Amniotic epithelial cell (primary cell): ENCODE measurements at regions not wholly inside any gene's neighbourhood (a gene's known extent, or its start where the extent isn't known, plus 50 kb on each side); places are given as distances from the start of the nearest gene placed in this dataset.
"Not testable (repeated sequence)": the region's sequence is repeated elsewhere in the genome, so short reads cannot be mapped to it uniquely, and the experiment has no call there.

ENCODE experiments used
- DNase-seq: peaks from one replicate; pipeline ENCODE4 v3.0.0-alpha.2; 2010; ENCODE audit warnings: low read depth

DNA sequence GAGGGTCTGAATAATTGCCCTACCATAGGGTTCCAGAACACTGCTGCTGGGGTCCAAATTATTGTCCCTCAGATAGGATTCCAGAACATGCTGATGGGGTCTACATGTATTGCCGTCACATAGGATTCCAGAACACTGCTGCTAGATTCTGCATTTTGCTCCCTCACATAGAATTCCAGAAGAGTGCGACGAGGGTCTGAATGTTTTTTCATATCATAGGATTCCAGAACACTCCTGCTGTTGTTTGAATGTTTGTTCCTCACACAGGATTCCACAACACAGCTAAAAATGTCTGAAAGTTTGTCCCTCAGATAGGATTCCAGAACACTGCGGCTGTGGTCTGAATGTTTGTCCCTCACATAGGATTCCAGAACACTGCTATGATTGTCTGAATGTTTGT lies 198.1 kb downstream of the FOXD4L6 start:
- not testable (repeated sequence) for DNase-seq

DNA sequence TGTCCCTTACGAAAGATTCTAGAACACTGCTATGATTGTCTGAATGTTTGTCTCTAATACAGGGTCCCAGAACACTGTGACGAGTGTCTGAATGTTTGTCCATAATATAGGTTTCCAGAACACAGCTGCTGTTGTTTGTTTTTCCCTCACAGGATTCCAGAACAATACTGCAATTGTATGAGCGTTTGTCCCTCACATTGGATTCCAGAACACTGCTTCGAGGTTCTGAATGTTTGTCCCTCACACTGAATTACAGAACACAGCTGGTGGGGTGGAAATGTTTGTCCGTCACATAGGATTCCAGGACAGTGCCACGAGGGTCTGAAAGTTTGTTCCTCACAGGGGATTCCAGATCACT lies 199.0 kb downstream of the FOXD4L6 start:
- not testable (repeated sequence) for DNase-seq

DNA sequence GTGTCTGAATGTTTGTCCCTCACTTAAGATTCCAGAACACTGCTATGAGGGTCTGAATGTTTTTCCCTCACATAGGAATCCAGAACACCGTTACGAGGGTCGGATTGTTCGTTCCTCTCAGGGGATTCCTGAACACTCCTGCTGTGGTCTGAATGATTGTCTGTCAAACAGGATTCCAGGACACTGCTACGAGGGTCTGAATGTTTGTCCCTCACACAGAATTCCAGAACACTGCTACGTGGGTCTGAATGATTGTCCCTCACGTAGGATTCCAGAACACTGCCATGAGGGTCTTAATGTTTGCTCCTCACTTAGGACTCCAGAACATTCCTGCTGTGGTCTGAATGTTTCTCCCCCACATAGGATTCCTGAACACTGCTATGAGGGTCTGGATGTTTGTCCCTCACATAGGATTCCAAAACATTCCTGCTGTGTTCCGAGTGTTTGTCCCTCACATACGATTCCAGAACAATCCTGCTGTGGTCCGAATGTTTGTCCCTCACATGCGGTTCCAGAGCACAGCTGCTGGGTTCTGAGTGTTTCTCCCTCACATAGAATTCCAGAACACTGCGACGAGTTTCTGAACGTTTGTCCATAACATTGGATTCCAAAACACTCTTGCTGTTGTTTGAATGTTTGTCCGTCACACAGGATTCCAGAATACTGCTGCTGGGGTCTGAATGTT lies 199.5 kb downstream of the FOXD4L6 start:
- DNase-seq: no peak

DNA sequence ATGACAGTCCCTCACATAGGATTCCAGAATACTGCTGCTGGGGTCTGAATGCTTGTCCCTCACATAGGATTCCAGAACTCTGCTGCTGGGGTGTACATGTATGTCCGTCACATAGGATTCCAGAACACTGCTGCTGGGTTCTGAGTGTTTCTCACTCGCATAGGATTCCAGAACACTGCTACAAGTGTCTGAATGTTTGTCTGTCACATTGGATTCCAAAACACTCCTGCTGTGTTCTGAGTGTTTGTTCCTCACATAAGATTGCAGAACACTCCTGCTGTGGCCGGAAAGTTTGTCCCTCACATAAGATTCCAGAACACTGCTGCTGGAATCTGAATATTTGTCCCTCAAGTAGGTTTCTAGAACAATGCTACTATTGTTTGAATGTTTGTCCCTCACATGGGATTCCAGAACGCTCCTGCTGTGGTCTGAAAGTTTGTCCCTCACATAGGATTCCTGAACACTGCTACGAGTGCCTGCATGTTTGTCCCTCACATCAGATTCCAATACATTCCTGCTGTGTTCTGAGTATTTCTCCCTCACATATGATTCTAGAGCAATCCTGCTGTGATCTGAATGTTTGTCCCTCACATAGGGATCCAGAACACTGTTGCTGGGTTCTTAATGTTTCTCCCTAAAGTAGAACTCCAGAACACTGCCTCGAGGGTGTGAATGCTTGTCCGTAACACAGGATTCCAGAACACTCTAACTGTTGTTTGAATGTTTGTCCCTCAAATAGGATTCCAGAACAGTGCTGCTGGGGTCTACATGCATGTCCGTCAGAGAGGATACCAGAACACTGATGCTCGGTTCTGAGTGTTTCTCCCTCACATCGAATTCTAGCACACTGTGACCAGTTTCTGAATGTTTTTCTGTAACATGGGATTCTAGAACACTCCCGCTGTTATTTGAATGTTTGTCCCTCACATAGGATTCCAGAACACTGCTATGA lies 200.4 kb downstream of the FOXD4L6 start:
- DNase-seq: no peak

DNA sequence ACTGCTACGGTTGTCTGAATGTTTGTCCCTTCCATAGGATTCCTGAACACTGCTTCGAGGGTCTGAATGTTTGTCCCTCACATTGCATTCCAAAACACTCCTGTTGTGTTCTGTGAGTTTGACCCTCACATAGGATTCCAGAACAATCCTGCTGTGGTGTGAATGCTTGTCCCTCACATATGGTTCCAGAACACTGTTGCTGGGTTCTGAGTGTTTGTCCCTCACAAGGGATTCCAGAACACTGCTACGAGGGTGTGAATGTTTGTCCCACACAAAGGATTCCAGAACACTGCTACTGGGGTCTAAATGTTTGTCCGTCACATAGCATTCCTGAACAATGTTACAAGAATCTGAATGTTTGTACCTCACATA lies 201.2 kb downstream of the FOXD4L6 start:
- DNase-seq: no peak

DNA sequence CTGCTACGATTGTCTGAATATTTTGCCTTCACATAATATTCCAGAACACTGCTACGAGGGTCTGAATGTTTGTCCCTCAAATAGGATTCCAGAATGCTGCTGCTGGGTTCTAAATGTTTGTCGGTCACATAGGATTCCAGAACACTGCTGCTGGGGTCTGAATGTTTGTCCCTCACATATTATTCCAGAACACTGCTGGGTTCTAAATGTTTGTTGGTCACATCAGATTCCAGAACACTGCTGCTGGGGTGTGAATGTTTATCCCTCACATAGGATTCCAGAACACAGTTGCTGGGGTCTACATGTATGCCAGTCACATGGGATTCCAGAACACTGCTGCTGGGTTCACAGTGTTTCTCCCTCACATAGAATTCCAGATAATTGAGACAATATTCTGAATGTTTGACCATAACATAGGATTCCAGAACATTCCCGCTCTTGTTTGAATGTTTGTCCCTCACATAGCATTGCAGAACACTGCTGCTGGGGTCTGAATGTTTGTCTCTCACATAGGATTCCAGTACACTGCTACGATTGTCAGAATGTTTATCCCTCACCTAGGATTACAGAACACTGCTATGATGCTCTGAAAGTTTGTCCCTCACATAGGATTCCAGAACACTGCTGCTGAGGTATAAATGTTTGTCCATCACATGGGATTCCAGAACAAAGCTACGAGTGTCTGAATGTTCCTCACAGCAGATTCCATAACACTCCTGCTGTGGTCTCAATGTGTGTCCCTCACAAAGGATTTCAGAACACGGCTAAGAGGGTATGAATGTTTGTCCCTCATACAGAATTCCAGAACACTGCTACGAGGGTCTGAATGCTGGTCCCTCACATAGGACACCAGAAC lies 201.8 kb downstream of the FOXD4L6 start:
- DNase-seq: no peak

DNA sequence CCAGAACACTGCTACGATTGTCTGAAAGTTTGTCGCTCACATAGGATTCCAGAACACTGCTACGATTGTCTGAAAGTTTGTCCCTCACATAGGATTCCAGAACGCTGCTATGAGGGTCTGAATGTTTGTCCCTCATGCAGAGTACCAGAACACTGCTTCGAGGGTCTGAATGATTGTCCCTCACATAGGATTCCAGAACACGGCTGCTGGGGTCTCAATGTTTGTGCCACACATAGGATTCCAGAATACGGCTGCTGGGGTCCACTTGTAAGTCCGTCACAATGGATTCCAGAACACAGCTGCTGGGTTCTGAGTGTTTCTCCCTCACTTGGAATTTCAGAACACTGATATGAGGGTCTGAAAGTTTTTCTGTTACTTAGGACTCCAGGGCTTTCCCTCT lies 203.3 kb downstream of the FOXD4L6 start:
- DNase-seq: no peak

DNA sequence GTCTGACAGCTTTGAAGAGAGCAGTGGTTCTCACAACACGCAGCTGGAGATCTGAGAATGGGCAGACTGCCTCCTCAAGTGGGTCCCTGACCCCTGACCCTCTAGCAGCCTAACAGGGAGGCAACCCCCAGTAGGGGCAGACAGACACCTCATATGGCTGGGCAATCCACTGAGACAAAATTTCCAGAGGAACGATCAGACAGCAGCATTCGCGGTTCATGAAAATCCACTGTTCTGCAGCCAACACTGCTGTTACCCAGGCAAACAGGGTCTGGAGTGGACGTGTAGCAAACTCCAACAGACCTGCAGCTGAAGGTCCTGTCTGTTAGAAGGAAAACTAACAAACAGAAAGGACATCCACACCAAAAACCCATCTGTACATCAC lies 212.1 kb downstream of the FOXD4L6 start:
- not testable (repeated sequence) for DNase-seq

DNA sequence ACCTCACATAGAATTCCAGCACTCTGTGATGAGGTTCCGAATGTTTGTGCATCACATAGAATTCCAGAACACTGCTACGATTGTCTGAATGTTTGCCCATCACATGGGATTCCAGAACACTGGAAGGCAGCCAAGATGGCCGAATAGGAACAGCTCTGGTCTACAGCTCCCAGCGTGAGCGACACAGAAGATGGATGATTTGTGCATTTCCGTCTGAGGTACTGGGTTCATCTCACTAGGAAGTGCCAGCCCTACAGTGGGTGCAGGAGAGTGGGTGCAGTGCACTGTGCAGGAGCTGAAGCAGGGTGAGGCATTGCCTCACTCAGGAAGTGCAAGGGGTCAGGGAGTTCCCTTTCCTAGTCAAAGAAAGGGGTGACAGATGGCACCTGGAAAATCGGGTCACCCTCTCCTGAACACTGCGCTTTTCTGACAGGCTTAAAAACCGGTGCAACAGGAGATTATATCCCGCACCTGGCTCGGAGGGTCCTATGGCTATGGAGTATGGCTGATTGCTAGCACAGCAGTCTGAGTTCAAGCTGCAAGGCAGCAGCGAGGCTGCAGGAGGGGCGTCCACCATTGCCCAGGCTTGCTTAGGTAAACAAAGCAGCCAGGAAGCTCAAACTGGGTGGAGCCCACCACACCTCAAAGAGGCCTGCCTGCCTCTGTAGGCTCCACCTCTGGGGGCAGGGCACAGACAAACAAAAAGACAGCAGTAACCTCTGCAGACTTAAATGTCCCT lies 212.7 kb downstream of the FOXD4L6 start:
- not testable (repeated sequence) for DNase-seq

DNA sequence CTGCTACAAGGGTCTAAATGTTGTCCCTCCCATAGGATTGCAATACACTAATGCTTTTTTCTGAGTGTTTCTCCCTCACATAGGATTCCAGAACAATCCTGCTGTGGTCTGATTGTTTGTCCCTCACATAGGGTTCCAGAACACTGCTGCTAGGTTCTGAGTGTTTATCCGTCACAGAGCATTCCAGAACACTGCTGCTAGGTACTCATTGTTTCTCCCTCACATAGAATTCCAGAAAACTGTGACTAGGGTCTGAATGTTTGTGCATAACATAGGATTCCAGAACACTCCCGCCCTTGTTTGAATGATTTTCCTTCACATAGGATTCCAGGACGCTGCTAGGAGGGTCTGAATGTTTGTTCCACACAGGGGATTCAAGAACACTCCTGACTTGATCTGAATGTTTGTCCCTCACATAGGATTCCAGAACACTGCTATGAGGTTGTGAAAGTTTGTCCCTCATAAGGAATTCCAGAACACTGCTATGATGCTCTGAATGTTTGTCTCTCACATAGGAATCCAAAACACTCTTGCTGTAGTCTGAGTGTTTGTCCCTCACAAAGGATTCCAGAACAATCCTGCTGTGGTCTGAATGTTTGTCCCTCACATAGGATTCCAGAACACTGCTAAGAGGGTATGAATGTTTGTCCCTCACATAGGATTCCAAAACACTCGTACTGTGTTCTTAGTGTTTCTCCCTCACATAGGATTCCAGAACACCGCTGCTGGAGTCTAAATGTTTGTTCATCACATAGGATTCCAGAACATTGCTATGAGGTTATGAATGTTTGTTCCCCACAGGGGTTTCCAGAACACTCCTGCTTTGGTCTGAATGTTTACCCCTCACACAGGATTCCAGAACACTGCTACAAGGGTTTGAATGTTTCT lies 213.5 kb downstream of the FOXD4L6 start:
- no peak for DNase-seq

DNA sequence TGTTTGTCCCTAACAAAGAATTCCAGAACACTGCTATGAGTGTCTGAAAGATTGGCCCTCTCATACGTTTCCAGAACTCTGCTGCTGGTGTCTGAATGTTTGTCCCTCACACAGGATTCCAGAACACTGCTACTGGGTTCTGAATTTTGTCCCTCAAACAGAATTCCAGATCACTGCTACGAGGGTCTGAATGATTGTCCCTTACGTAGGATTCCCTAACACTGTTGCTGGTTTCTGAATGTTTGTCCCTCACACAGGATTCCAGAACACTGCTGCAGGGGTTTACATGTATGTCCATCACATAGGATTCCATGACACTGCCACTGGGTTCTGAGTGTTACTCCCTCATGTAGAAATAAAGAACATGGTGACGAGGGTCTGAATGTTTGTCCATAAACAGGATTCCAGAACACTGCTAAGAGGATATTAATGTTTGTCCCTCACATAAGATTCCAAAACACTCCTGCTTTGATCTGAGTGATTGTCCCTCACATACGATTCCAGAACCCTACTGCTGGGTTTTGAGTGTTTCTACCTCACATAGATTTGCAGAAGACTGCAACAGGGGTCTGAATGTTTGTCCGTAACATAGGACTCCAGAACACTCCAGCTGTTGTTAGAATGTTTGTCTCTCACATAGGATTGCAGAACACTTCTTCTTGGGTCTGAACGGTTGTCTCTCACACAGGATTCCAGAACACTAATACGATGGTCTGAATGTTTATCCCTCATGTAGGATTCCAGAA lies 214.4 kb downstream of the FOXD4L6 start:
- no peak for DNase-seq

DNA sequence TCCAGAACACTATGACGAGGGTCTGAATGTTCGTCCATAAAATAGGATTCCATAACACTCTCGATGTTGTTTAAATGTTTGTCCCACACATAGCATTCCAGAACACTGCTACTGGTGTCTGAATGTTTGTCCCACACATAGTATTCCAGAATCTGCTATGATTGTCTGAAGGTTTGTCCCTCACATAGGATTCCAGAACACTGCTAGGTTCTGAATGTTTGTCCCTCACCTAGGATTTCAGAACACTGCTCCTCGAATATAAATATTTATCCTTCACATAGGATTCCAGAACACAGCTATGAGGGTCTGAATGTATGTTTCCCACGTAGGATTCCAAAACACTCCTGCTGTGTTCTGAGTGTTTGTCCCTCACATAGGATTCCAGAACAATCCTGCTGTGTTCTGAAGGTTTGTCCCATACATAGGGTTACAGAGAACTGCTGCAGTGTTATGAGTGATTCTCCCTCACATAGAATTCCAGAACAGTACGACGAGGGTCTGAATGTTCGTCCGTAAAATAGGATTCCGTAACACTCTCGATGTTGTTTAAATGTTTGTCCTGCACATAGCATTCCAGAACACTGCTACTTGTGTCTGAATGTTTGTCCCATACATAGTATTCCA lies 215.3 kb downstream of the FOXD4L6 start:
- DNase-seq: no peak

DNA sequence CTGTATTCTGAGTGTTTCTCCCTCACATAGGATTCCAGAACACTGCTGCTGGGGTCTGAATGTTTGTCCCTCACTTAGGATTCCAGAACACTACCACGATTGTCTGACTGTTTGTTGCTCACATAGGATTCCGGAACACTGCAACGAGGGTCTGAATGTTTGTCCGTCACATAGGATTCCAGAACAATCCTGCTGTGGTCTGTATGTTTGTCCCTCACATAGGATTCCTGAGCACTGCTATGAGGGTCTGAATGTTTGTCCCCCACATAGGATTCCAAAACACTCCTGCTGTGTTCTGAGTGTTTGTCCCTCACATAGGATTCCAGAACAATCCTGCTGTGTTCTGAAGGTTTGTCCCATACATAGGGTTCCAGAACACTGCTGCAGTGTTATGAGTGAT lies 215.8 kb downstream of the FOXD4L6 start:
- not testable (repeated sequence) for DNase-seq

DNA sequence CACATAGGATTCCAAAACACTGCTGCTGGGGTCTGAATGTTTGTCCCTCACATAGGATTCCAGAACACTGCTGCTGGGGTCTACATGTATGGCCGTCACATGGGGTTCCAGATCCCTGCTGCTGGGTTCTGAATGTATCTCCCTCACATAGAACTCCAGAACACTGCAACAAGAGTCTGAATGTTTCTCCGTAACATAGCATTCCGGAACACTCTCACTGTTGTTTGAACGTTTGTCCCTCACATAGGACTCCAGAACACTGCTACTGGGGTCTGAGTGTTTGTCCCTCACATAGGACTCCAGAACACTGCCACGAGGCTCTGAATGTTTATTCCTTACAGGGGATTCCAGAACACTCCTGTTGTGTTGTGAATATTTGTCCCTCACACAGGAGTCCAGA lies 216.8 kb downstream of the FOXD4L6 start:
- DNase-seq: no peak

DNA sequence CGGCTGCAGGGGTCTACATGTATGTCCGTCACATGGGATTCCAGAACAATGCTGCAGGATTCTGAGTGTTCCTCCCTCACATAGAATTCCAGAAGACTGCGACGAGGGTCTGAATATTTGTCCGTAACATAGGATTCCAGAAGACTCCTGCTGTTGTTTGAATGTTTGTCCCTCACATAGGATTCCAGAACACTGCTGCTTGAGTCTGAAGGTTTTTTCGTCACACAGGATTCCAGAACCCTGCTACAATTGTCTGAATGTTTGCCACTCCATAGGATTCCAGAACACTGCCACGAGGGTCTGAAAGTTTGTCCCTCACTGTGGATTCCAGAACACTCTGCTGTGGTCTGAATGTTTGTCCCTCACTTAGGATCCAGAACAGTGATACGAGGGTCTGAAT lies 217.5 kb downstream of the FOXD4L6 start:
- not testable (repeated sequence) for DNase-seq

DNA sequence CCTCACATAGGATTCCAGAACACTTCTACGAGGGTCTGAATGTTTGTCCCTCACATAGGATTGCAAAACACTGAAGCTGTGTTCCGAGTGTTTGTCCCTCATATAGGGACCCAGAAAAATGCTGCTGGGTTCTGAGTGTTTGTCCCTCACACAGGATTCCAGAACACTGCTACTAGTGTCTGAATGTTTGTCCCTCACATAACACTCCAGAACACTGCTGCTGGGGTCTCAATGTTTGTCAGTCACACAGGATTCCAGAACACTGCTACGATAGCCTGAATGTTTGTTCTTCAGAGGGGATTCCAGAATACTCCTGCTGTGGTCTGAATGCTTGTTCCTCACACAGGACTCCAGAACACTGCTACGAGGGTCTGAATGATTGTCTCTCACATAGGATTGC lies 218.7 kb downstream of the FOXD4L6 start:
- no peak for DNase-seq

DNA sequence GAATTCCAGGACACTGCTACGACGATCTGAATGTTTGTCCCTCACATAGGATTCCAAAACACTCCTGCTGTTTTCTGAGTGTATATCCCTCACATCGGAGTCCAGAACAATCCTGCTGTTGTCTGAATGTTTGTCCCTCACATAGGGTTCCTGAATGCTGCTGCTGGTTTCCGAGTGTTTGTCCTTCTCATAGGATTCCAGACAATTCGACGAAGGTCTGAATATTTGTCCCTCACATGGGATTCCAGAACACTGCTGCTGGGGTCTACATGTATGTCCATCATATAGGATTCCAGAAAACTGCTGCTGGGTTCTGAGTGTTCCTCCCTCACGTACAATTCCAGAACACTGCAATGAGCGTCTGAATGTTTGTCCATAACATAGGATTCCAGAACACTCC lies 219.4 kb downstream of the FOXD4L6 start:
- DNase-seq: not testable (repeated sequence)

DNA sequence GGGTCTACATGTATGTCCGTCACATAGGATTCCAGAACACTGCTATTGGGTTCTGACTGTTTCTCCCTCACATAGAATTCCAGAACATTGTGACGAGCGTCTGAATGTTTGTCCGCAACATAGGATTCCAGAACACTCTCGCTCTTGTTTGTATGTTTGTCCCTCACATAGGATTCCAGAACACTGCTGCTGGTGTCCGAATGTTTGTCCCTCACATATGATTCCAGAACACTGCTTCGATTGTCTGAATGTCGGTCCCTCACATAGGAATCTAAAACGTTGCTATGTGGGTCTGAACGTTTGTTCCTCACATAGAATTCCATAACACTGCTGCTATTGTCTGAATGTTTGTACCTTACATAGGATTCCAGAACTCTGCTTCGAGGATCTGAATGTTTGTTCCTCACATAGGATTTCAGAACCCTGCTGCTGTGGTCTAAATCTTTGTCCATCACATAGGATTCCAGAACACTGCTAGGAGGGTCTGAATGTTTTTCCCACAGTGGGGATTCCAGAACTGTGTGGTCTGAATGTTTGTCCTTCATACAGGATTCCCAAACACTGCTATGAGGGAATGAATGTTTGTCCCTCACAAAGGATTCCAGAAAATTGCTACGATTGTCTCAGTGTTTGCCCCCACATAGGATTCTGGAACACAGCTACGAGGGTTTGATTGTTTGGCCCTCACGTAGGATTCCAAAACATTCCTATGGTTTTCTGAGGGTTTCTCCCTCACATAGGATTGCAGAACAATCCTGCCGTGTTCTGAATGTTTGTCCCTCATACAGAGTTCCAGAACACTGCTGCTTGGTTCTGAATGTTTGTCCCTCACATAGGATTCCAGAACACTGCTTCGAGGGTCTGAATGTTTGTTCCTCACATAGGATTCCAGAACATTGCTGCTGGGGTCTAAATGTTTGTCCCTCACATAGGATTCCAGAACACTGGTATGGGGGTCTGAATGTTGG lies 220.5 kb downstream of the FOXD4L6 start:
- DNase-seq: no peak
